ENCODE measurements at regions not wholly inside any gene's neighbourhood (a gene's known extent, or its start where the extent isn't known, plus 50 kb on each side); places are given as distances from the start of the nearest gene placed in this dataset.

GRCh38 chr13:55569082-55569481, 1571.6 kb upstream of the PRR20A start:
- no peaks in the 10 kb centered on the region for H3K79me2 ChIP-seq
- H3K36me3 ChIP-seq (replicated peaks; ENCODE audit: insufficient read depth, low read depth), result no peaks in the 10 kb centered on the region
- no peak overlapping the region for H3K4me2 ChIP-seq
- H3K27me3 ChIP-seq, result no peaks in the 10 kb centered on the region
- no peaks in the 10 kb centered on the region for H3K4me1 ChIP-seq (ENCODE audit: insufficient read depth)
- no peak overlapping the region for H3K27ac ChIP-seq
- H3K4me3 ChIP-seq, result no peak overlapping the region
- no peaks in the 10 kb centered on the region for H3K9me3 ChIP-seq (ENCODE audit: low read depth)
- TF ChIP-seq EZH2 (IDR thresholded peaks at IDR 0.05; ENCODE audit: borderline replicate concordance), result no peak
- TF ChIP-seq EZH2phosphoT487 (IDR thresholded peaks at IDR 0.05; ENCODE audit: low read depth, severe bottlenecking, unreplicated experiment), result no peak
- TF ChIP-seq CTCF (IDR thresholded peaks at IDR 0.05; ENCODE audit: poor library complexity), result no peak
- no peak overlapping the region for H2AFZ ChIP-seq
- H3K9me2 ChIP-seq (replicated peaks; ENCODE audit: insufficient read depth), result no peaks in the 10 kb centered on the region
- H4K20me1 ChIP-seq (ENCODE audit: insufficient read depth, poor library complexity, severe bottlenecking), result no peaks in the 10 kb centered on the region
- no peak for DNase-seq (ENCODE audit: low spot score)

GRCh38 chr13:55569514-55569913, 1571.2 kb upstream of the PRR20A start:
- H3K36me3 ChIP-seq (replicated peaks; ENCODE audit: insufficient read depth, low read depth), result no peaks in the 10 kb centered on the region
- H3K9me2 ChIP-seq (replicated peaks; ENCODE audit: insufficient read depth), result no peaks in the 10 kb centered on the region
- no peaks in the 10 kb centered on the region for H3K9me3 ChIP-seq (ENCODE audit: low read depth)
- TF ChIP-seq CTCF (IDR thresholded peaks at IDR 0.05; ENCODE audit: poor library complexity) (no peak), EZH2phosphoT487 (IDR thresholded peaks at IDR 0.05; ENCODE audit: low read depth, severe bottlenecking, unreplicated experiment) (no peak), EZH2 (IDR thresholded peaks at IDR 0.05; ENCODE audit: borderline replicate concordance) (no peak)
- H3K79me2 ChIP-seq, result no peaks in the 10 kb centered on the region
- H3K4me2 ChIP-seq, result no peak overlapping the region
- H3K4me3 ChIP-seq, result no peak overlapping the region
- H4K20me1 ChIP-seq (ENCODE audit: insufficient read depth, poor library complexity, severe bottlenecking), result no peaks in the 10 kb centered on the region
- no peak overlapping the region for H3K27ac ChIP-seq
- no peak for DNase-seq (ENCODE audit: low spot score)
- H2AFZ ChIP-seq, result no peak overlapping the region
- H3K27me3 ChIP-seq, result no peaks in the 10 kb centered on the region
- H3K4me1 ChIP-seq (ENCODE audit: insufficient read depth), result no peaks in the 10 kb centered on the region

- Histone ChIP-seq H3K4me2 (no peak overlapping the region), H3K79me2 (no peaks in the 10 kb centered on the region), H3K9me2 (replicated peaks; ENCODE audit: insufficient read depth) (no peaks in the 10 kb centered on the region), H4K20me1 (ENCODE audit: insufficient read depth, poor library complexity, severe bottlenecking) (no peaks in the 10 kb centered on the region), H3K4me1 (ENCODE audit: insufficient read depth) (no peaks in the 10 kb centered on the region), H3K36me3 (replicated peaks; ENCODE audit: insufficient read depth, low read depth) (no peaks in the 10 kb centered on the region), H3K27me3 (no peaks in the 10 kb centered on the region), H3K9me3 (ENCODE audit: low read depth) (no peaks in the 10 kb centered on the region), H3K4me3 (no peak overlapping the region), H2AFZ (no peak overlapping the region), H3K27ac (no peak overlapping the region)
- WGBS (ENCODE audit: low lambda C conversion rate, missing lambda C conversion rate), result 85% methylated on average over 1 of the region's 1 CpG
- no peak for DNase-seq (ENCODE audit: low spot score)
- TF ChIP-seq EZH2 (IDR thresholded peaks at IDR 0.05; ENCODE audit: borderline replicate concordance), result no peak
- TF ChIP-seq EZH2phosphoT487 (IDR thresholded peaks at IDR 0.05; ENCODE audit: low read depth, severe bottlenecking, unreplicated experiment), result no peak
- TF ChIP-seq CTCF (IDR thresholded peaks at IDR 0.05; ENCODE audit: poor library complexity), result no peak
These were observed 1570.3 kb upstream of the PRR20A start for GRCh38 chr13:55570371-55570770.

GRCh38 chr13:55571237-55571867, 1569.4 kb upstream of the PRR20A start:
- Histone ChIP-seq H4K20me1 (ENCODE audit: insufficient read depth, poor library complexity, severe bottlenecking) (no peaks in the 10 kb centered on the region), H3K27ac (no peak overlapping the region), H3K27me3 (no peaks in the 10 kb centered on the region), H3K4me3 (no peak overlapping the region), H3K4me2 (no peak overlapping the region), H3K4me1 (ENCODE audit: insufficient read depth) (no peaks in the 10 kb centered on the region), H3K36me3 (replicated peaks; ENCODE audit: insufficient read depth, low read depth) (no peaks in the 10 kb centered on the region), H3K9me2 (replicated peaks; ENCODE audit: insufficient read depth) (no peaks in the 10 kb centered on the region), H3K79me2 (no peaks in the 10 kb centered on the region), H2AFZ (no peak overlapping the region), H3K9me3 (ENCODE audit: low read depth) (no peaks in the 10 kb centered on the region)
- DNase-seq (ENCODE audit: low spot score), result no peak
- WGBS (ENCODE audit: low lambda C conversion rate, missing lambda C conversion rate), result 15% methylated on average over 2 of the region's 2 CpGs
- TF ChIP-seq CTCF (IDR thresholded peaks at IDR 0.05; ENCODE audit: poor library complexity) (no peak), EZH2 (IDR thresholded peaks at IDR 0.05; ENCODE audit: borderline replicate concordance) (no peak), EZH2phosphoT487 (IDR thresholded peaks at IDR 0.05; ENCODE audit: low read depth, severe bottlenecking, unreplicated experiment) (no peak)

Measured in hepatocyte (in vitro differentiated cells).